ENCODE measurements at regions not wholly inside any gene's neighbourhood (a gene's known extent, or its start where the extent isn't known, plus 50 kb on each side); places are given as distances from the start of the nearest gene placed in this dataset.
A peak's percentile ranks its signal among the peaks of the same experiment; 100 is the strongest.
"Not testable (repeated sequence)": the region's sequence is repeated elsewhere in the genome, so short reads cannot be mapped to it uniquely, and the experiment has no call there.

DNA sequence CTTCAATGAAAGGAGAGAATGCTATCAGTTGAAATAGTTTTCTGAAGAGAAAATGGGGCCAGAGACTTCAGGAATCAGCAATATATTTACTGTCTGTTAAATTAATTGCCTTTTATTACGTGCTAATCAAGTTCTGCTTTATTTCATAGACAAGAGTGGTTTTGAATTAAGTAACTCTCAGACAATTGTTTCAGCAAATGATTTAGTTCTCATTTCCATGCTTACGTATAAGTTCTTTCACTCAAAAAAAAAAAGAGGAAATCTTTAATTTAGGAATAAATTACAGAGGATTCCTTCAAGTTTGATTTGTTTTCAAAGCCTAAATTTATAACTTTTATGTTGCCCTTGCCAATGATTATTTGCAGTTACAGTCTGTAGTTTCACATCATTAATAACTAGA lies 163.5 kb downstream of the SPATA31A6 start:
- not testable (repeated sequence) for H3K4me1 Mint-ChIP-seq (ENCODE audit: low read depth); H3K36me3 Mint-ChIP-seq; H3K27me3 Mint-ChIP-seq; H3K4me3 Mint-ChIP-seq; H3K9me3 Mint-ChIP-seq (ENCODE audit: low read depth); H3K27ac Mint-ChIP-seq

DNA sequence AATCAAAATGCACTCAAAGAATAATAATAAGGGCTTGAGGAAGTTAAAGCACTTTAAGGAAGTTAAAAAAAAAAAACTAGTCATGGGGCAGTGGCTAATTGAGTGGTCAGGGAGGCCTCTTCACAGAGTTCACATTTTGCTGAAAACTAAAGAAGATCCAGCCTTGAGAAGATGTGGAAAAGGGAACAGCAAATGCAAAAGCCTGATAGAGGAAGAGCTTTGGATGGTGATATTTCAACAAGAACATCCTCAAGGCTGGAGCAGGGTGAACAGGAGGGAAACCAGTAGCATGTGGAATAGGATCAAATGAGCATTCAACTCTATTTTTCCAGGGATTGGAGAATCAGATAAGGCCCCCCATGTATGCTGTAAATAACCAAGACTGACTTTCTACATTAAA lies 165.7 kb downstream of the SPATA31A6 start:
- H3K9me3 Mint-ChIP-seq (ENCODE audit: low read depth); H3K27me3 Mint-ChIP-seq; H3K4me3 Mint-ChIP-seq; H3K36me3 Mint-ChIP-seq; H3K4me1 Mint-ChIP-seq (ENCODE audit: low read depth); H3K27ac Mint-ChIP-seq: not testable (repeated sequence)

DNA sequence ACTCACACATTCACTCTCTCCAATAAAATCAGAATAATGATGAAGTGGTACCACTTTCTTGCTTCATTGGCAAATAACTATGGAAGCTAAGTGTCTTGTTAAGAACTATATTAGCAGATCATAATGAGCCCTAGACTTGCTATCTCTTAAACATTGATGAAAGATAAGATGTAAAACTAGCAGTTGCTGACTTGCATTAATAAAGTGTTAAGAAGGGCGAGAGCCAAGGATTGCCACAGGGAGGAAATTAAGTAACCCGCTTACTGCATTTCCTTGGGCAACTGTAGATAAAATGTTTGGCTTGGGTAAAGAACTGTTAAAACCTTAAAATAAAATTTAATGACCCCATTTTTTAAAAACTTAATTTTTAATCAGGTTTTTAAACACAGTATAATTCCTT lies 167.0 kb downstream of the SPATA31A6 start:
- not testable (repeated sequence) for H3K27me3 Mint-ChIP-seq; H3K4me3 Mint-ChIP-seq; H3K36me3 Mint-ChIP-seq; H3K27ac Mint-ChIP-seq; H3K9me3 Mint-ChIP-seq (ENCODE audit: low read depth); H3K4me1 Mint-ChIP-seq (ENCODE audit: low read depth)

DNA sequence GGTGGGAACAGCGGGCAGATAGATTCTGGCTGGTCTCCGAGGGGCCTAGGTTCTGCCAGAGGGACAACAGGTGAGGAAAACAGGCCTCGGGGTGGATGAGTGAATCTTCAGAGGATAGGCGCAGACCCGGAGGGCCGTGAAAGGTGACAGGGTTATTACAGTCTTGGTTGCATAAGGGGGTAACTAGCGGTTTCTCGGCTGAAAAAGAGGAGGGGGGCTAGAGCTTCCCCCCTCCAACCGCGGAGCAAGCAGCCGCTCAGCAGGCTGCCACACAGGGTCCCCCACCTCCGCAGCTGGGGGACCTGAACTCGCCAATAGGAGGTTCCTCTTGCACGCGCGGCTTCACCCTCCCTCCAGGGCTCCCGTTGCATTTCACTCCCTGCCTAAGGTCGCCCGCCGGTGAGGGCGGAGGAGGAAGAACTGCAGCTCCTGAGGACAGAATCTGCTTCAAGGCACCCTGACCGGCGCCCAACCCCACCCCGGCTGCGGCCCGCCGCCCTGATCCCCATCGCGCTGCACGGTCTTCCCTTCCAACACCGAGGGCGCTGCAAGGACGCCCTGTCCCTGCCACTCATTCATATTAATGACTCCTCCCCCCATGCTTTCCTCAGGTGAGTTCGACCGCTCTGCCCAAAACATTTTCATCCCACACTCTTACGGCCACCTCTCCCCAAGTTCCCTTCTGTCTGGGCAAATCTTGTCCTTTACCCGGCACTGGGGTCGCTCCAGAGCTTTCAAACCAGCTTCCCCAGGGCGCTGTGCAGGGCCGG lies 174.3 kb downstream of the SPATA31A6 start:
- Mint-ChIP-seq H3K4me3 (peak overlapping the region; percentile 28), H3K27me3 (peaks cover 14% of the 10 kb centered on the region)
- not testable (repeated sequence) for H3K27ac Mint-ChIP-seq; H3K4me1 Mint-ChIP-seq (ENCODE audit: low read depth); H3K9me3 Mint-ChIP-seq (ENCODE audit: low read depth); H3K36me3 Mint-ChIP-seq

DNA sequence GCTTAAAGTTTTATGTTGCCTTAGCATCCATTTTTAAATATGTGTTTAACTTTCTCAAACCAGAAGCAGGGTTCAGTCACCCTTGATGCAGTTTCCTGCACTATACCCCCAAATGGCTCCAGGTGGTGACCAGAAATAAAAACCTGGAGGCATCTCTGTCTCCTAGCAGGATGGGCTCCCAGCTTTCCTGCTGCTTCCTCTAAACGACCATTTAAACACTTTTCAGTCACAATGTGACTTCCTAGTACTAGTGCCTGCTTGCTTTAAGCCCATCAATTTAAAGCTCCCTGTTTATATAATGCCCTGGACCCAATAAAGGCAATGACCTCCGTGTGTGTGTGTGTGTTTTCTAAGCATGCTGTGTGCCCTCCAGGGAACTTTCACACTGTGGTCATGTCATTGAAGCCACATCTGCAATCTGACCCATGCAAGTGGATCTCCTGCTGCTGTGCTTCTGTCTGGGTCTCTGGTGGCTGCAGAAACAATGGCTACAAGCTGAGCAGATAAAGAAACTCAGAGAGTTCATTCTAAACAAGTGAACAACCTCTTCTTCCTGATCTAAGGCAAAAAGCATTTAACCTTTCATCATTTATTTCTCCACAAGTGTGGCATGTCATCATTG lies 175.3 kb downstream of the SPATA31A6 start:
- H3K27ac Mint-ChIP-seq; H3K36me3 Mint-ChIP-seq; H3K4me1 Mint-ChIP-seq (ENCODE audit: low read depth); H3K4me3 Mint-ChIP-seq; H3K9me3 Mint-ChIP-seq (ENCODE audit: low read depth): not testable (repeated sequence)
- peaks cover 14% of the 10 kb centered on the region for H3K27me3 Mint-ChIP-seq

DNA sequence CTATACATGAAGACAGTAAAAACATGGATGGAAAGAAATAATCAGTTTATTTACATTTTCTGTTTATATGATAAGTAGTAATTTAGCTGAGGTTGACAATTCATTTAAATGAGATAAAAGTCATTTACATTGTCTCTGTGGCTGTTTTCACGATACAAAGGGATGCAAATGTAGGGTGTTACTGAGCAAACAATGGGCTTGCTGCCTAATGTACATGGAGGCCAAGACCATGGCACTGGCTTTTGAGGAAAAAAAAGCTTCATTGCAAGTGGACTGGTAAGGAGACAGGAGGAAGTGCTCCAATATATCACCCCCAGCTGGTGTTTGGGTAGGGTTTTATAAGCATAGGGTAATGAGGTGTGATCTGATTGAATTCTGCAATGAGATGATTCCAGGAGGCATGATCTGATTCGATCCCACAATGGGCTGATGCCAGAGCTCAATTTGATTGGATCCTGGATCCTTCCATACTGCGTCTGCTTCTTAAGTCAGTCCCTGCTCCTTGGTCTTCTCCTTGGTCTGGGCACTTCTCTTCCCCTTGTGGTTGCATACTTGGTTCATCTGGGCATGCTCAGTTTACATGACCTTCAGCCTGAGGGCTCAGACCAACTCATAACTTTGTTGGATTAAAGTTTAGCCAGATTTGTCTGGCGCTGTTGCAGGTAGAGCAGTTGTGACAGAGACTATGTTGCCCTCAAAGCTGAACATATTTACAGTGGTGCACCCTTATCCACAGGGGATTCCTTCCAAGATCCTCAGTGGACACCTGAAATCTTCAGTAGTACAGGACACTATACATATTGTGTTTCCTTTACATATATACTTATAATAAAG lies 181.2 kb downstream of the SPATA31A6 start:
- not testable (repeated sequence) for H3K9me3 Mint-ChIP-seq (ENCODE audit: low read depth); H3K4me3 Mint-ChIP-seq; H3K27ac Mint-ChIP-seq; H3K27me3 Mint-ChIP-seq; H3K4me1 Mint-ChIP-seq (ENCODE audit: low read depth); H3K36me3 Mint-ChIP-seq

DNA sequence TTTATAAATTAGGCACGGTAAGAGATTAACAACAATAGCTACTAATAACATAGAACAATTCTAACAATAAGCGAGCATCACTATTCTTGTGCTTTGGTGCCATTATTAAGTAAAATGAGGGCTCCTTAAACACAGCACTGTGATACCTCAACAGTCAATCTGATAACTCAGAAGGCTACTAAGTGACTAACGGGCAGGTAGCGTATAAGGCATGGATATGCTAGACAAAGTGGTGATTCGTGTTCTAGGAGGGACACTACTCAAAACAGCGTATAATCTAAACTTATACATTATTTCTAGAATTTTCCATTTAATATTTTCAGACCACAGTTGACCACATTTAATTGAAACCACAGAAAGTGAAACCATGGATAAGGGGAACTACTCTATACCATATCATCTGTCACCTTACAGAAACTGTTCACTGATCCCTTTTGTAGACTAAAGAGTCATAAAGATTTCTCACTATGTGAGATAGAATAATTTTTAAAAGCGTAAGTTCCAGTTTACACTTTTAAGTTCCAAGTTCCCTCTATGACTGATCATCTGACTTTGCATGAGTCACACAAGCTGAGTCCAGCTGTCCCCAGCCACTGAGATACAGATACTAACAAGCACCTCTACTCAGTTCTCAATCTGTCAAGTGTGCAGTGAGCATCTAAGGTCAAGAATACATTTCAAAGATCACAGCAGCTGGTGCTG lies 181.9 kb downstream of the SPATA31A6 start:
- not testable (repeated sequence) for H3K27me3 Mint-ChIP-seq; H3K4me3 Mint-ChIP-seq; H3K36me3 Mint-ChIP-seq; H3K27ac Mint-ChIP-seq; H3K4me1 Mint-ChIP-seq (ENCODE audit: low read depth); H3K9me3 Mint-ChIP-seq (ENCODE audit: low read depth)

DNA sequence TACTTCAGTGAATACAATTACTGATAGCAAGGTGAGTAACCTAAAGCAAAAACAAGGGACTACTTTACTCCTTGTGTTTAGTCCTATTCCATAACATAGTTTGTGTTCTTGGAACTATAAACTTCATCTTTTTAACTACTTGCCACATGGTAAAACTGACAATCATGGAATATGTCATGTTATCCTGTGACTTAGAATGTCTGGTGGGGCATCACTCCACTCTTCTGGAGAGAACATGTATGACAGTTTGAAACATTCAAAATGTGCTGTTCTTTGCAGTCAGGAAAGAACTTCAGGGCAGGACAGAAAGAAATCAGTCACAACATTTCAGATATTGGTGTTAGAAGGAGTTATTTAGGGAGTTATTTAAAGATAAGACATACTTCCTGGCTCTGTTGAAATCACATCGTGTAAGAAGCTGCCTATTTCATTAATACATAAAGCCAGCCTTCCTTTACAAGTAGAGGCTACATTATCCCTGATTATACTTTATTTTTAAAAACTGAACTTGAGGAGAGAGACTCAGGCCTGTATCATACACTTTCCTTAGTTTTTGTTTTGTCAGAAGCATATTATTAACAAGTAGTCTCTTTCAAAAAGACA lies 184.9 kb downstream of the SPATA31A6 start:
- H3K27me3 Mint-ChIP-seq; H3K9me3 Mint-ChIP-seq (ENCODE audit: low read depth); H3K4me1 Mint-ChIP-seq (ENCODE audit: low read depth); H3K27ac Mint-ChIP-seq; H3K4me3 Mint-ChIP-seq; H3K36me3 Mint-ChIP-seq: not testable (repeated sequence)

DNA sequence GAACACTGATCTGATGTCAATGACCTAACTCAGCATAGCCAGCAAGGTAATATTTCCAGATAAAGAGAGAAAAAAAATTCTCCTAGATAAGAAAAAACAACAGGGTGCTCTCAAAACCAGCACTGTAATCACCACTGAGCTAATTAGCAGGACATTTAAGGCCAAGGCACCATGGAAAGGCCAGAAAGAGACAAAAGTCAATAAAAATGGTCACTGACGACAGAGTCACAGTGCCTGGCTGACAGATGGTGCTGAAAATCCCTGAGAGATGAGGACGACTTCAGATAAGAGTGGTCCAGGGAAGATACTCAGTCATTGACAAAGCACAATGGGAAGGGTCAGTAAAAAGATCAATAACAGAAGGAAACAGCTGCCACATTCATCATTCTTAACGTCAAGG lies 186.7 kb downstream of the SPATA31A6 start:
- not testable (repeated sequence) for H3K36me3 Mint-ChIP-seq; H3K27me3 Mint-ChIP-seq; H3K4me1 Mint-ChIP-seq (ENCODE audit: low read depth); H3K9me3 Mint-ChIP-seq (ENCODE audit: low read depth); H3K27ac Mint-ChIP-seq; H3K4me3 Mint-ChIP-seq

DNA sequence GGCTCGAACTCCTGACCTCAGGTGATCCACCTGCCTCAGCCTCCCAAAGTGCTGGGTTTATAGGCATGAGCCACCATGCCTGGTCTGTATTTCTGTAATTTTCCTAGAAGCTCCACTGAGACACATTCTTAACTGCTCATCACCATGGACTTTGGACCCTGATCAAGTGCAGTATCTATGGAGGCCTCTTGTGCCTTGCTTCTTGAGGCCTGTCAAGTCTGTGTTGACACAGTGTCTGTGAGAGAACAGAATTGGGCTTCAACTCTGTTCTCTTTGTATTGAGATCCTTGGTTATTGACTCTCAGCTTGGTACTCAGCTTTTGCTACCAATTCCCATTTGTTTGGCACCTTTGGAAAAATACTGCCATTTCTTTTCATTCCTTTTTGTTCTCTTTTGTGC lies 188.0 kb downstream of the SPATA31A6 start:
- not testable (repeated sequence) for H3K9me3 Mint-ChIP-seq (ENCODE audit: low read depth); H3K27me3 Mint-ChIP-seq; H3K4me1 Mint-ChIP-seq (ENCODE audit: low read depth); H3K4me3 Mint-ChIP-seq; H3K27ac Mint-ChIP-seq; H3K36me3 Mint-ChIP-seq

DNA sequence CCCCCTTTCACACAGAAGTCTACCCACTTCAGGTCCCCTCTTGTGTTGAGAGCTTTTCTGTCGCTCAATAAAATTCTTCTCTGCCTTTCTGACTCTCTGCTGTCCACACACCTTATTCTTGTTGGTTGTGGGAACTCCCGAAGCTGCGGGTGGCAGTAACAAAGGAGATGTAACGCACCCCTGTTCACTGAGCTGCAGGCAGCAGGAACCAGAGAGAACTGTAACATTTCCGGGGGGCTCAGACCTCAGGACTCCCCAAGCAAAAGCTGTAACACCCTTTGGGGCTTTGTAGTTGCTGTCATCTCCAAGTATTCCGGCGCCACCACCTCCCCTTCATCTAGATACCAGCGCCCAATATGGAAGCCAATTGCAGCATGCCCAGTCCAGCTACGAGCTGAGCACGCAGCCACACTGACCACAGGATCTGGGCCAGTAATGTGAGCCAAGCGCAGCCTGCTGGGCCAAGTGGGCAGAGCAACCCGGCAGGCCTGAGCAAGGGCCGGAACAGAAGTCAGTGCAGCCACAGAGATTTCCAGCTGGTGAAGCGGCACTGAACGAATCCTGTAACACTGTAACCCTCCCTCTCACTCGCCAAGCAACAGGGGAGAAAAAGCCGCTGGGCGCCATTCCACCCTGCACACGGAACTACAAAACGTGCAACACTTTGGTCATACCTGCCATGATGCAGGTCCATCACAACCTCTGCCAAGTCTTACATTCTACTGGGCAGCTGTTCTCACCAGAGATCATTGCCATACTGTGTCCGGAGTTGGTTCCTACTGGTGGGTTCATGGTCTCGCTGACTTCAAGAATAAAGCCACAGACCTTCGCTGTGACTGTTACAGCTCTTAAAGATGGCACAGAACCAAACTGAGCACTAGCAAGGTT lies 194.3 kb downstream of the SPATA31A6 start:
- not testable (repeated sequence) for H3K4me1 Mint-ChIP-seq (ENCODE audit: low read depth); H3K27ac Mint-ChIP-seq; H3K4me3 Mint-ChIP-seq; H3K36me3 Mint-ChIP-seq; H3K9me3 Mint-ChIP-seq (ENCODE audit: low read depth); H3K27me3 Mint-ChIP-seq

DNA sequence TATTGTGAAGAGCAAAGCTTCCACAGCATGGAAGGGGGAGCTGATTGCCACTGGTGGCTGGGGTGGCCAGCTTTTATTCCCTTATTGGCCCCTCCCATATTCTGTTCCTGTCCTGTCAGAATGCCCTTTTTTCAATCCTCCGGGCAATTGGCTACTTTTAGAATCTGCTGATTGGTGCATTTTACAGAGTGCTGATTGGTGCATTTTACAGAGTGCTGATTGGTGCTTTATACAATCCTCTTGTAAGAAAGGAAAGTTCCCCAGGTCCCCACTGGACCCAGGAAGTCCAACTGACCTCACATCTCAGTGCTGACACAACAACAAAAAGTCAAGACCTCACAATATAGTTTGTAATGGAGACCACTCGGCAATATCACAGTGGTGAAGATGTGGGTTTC lies 195.0 kb downstream of the SPATA31A6 start:
- no peaks in the 10 kb centered on the region for H3K36me3 Mint-ChIP-seq
- H3K4me1 Mint-ChIP-seq (ENCODE audit: low read depth): no peaks in the 10 kb centered on the region

DNA sequence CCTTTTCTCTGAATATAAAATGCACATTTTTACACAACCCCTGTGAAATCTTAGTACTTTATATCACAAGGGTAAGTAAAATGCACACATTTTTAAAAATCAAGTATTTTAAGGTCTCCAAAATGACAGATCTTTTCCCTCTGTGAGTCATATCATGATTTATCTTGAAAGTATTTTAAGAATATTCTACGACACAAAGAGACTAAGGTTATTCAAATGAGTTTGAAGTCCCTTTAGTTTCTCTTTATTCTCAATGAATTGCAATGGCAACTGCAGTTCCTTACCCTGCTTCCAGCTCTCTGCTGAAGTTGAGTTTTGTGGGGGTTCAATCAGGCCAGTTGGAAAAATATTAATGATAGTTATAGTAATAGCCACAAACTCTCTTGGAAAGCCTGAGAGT lies 196.1 kb downstream of the SPATA31A6 start:
- H3K9me3 Mint-ChIP-seq (ENCODE audit: low read depth); H3K4me3 Mint-ChIP-seq; H3K27me3 Mint-ChIP-seq; H3K36me3 Mint-ChIP-seq; H3K27ac Mint-ChIP-seq; H3K4me1 Mint-ChIP-seq (ENCODE audit: low read depth): not testable (repeated sequence)

More for the DNA sequence above, 195.0 kb downstream of the SPATA31A6 start:
- Mint-ChIP-seq H3K27ac (no peak overlapping the region), H3K9me3 (ENCODE audit: low read depth) (no peaks in the 10 kb centered on the region), H3K27me3 (no peaks in the 10 kb centered on the region), H3K4me3 (no peak overlapping the region)

DNA sequence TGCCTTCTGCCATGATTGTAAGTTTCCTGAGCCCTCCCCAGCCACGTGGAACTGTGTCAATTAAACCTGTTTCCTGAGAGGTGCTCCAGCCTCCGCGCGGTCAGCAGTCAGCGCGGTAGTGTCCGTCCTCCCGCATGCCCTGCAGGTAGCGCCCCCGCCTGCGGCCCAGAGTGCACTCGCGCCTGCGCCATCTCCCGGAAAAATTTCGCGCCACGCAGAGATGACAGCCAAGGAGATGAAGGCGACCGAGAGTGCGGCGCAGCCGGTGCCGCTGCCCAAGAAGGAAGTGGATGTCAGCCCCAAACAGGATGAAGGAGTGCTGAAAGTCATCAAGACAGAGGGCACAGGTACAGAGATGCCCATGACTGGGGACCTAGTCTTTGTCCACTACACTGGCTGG lies 201.1 kb downstream of the SPATA31A6 start:
- H3K27ac Mint-ChIP-seq; H3K4me1 Mint-ChIP-seq (ENCODE audit: low read depth); H3K4me3 Mint-ChIP-seq; H3K36me3 Mint-ChIP-seq; H3K27me3 Mint-ChIP-seq; H3K9me3 Mint-ChIP-seq (ENCODE audit: low read depth): not testable (repeated sequence)
